ENCODE measurements at regions not wholly inside any gene's neighbourhood (a gene's known extent, or its start where the extent isn't known, plus 50 kb on each side); places are given as distances from the start of the nearest gene placed in this dataset.

DNA sequence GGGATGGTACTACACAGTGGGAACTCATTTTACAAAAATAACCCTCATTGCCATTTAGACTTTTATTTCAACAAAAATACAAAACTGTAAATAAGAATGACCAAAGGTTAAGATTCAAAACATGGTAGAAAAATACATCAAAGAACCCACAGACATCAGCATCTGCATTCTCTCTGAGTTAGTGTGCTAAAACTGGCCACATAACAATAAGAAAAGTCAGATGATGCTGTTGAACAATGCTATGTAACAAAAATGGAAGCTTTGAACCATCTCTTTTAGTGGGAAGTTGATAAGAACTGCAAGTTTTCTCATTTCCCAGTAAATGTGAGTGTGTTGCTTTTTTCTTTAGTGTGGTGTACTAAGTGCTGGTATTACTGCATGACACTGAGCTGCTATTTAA is 888.4 kb upstream of the EPHA5 start:
- H3K4me2 ChIP-seq (ENCODE audit: low read depth, low read length, poor library complexity, severe bottlenecking), result peak overlapping the region; percentile 17
- no peak overlapping the region for H3K4me3 ChIP-seq (ENCODE audit: low read length, poor library complexity, severe bottlenecking)
- H3K27me3 ChIP-seq (ENCODE audit: insufficient read depth, low read length, poor library complexity, severe bottlenecking), result no peaks in the 10 kb centered on the region
- no peaks in the 10 kb centered on the region for H3K79me2 ChIP-seq (ENCODE audit: insufficient read depth, low read length)
- H3K36me3 ChIP-seq (ENCODE audit: insufficient read depth, low read length), result no peaks in the 10 kb centered on the region
- H4K20me1 ChIP-seq (ENCODE audit: insufficient read depth, low read length, poor library complexity, severe bottlenecking), result no peaks in the 10 kb centered on the region
- H3K4me1 ChIP-seq (ENCODE audit: insufficient read depth, low read length, poor library complexity, severe bottlenecking), result peaks cover 5% of the 10 kb centered on the region
- no peaks in the 10 kb centered on the region for H3F3A ChIP-seq (ENCODE audit: low read depth)
- no peaks in the 10 kb centered on the region for H3K9me2 ChIP-seq (replicated peaks; ENCODE audit: low read depth, low read length)
- no peak overlapping the region for H3K9ac ChIP-seq (ENCODE audit: low read depth, low read length, poor library complexity, severe bottlenecking)
- no peaks in the 10 kb centered on the region for H3K9me3 ChIP-seq (ENCODE audit: insufficient read depth, low read depth, low read length)
- no peak overlapping the region for H2AFZ ChIP-seq (ENCODE audit: low read length)
- no peak for TF ChIP-seq EZH2phosphoT487 (IDR thresholded peaks at IDR 0.05; ENCODE audit: borderline replicate concordance)
- TF ChIP-seq, protein P1, sequence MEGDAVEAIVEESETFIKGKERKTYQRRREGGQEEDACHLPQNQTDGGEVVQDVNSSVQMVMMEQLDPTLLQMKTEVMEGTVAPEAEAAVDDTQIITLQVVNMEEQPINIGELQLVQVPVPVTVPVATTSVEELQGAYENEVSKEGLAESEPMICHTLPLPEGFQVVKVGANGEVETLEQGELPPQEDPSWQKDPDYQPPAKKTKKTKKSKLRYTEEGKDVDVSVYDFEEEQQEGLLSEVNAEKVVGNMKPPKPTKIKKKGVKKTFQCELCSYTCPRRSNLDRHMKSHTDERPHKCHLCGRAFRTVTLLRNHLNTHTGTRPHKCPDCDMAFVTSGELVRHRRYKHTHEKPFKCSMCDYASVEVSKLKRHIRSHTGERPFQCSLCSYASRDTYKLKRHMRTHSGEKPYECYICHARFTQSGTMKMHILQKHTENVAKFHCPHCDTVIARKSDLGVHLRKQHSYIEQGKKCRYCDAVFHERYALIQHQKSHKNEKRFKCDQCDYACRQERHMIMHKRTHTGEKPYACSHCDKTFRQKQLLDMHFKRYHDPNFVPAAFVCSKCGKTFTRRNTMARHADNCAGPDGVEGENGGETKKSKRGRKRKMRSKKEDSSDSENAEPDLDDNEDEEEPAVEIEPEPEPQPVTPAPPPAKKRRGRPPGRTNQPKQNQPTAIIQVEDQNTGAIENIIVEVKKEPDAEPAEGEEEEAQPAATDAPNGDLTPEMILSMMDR (conservative IDR thresholded peaks at IDR 0.05; ENCODE audit: low read length), result no peak

DNA sequence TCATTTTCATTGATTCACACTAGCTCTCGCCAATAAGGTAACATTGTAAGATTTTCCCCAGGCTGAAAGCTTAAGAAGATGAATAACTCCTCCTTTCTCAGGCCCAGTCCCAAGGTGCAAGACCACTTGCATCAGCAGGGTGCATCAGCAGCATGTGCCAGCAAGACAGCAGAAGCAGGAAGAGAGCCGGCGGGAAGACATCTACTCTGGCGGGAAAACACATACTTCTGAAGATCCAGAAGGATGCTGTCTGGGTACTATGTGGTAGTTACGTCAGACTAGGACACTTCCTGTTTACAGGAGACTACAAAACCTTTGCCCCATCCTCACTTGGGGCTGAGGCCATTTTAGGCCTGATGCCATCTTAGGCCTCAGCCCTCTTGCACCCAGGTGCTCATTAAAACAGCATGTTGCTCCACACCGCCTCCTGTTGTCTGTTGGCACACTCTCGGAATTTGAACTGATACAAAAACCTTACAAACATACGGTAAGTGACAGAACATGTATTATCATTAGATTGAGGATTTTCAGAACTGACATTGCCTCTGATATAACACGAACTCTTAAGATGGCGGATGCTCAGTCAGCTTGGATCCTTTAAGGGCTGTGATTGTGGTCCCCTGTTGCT is 886.5 kb upstream of the EPHA5 start:
- H3K9ac ChIP-seq (ENCODE audit: low read depth, low read length, poor library complexity, severe bottlenecking), result no peak overlapping the region
- H3K9me2 ChIP-seq (replicated peaks; ENCODE audit: low read depth, low read length), result no peaks in the 10 kb centered on the region
- H3K36me3 ChIP-seq (ENCODE audit: insufficient read depth, low read length), result no peaks in the 10 kb centered on the region
- no peaks in the 10 kb centered on the region for H3K9me3 ChIP-seq (ENCODE audit: insufficient read depth, low read depth, low read length)
- no peak overlapping the region for H3K4me2 ChIP-seq (ENCODE audit: low read depth, low read length, poor library complexity, severe bottlenecking)
- H3F3A ChIP-seq (ENCODE audit: low read depth), result no peaks in the 10 kb centered on the region
- no peaks in the 10 kb centered on the region for H3K79me2 ChIP-seq (ENCODE audit: insufficient read depth, low read length)
- H3K27me3 ChIP-seq (ENCODE audit: insufficient read depth, low read length, poor library complexity, severe bottlenecking), result no peaks in the 10 kb centered on the region
- TF ChIP-seq EZH2phosphoT487 (IDR thresholded peaks at IDR 0.05; ENCODE audit: borderline replicate concordance), result no peak
- TF ChIP-seq, protein P1 (conservative IDR thresholded peaks at IDR 0.05; ENCODE audit: low read length), result peak; percentile 23; the same call in 1 of the 2 replicates
- peaks cover 5% of the 10 kb centered on the region for H3K4me1 ChIP-seq (ENCODE audit: insufficient read depth, low read length, poor library complexity, severe bottlenecking)
- H2AFZ ChIP-seq (ENCODE audit: low read length), result no peak overlapping the region
- no peaks in the 10 kb centered on the region for H4K20me1 ChIP-seq (ENCODE audit: insufficient read depth, low read length, poor library complexity, severe bottlenecking)
- no peak overlapping the region for H3K4me3 ChIP-seq (ENCODE audit: low read length, poor library complexity, severe bottlenecking)

DNA sequence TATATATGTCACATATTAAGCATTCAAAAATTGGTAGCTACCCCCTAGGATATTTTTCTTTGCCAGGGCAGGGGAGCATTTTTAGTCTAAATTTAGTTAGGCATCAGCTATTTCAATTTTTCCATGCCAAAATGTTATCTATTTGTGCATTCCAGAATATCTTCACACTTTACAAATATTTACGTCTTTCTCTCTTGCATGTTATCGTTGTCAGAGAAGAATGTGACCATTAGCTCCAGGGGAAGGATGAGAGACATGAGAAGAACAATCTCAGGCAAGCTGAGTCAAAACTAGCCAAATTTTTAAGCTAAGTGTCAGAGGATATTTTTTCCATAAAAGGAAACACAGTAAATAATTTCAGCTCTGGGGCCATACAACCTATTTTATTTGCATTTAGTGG is 885.0 kb upstream of the EPHA5 start:
- peaks cover 5% of the 10 kb centered on the region for H3K4me1 ChIP-seq (ENCODE audit: insufficient read depth, low read length, poor library complexity, severe bottlenecking)
- H3K79me2 ChIP-seq (ENCODE audit: insufficient read depth, low read length), result no peaks in the 10 kb centered on the region
- no peak overlapping the region for H3K4me2 ChIP-seq (ENCODE audit: low read depth, low read length, poor library complexity, severe bottlenecking)
- no peak overlapping the region for H2AFZ ChIP-seq (ENCODE audit: low read length)
- H3K9ac ChIP-seq (ENCODE audit: low read depth, low read length, poor library complexity, severe bottlenecking), result no peak overlapping the region
- no peak overlapping the region for H3K4me3 ChIP-seq (ENCODE audit: low read length, poor library complexity, severe bottlenecking)
- no peaks in the 10 kb centered on the region for H4K20me1 ChIP-seq (ENCODE audit: insufficient read depth, low read length, poor library complexity, severe bottlenecking)
- no peaks in the 10 kb centered on the region for H3F3A ChIP-seq (ENCODE audit: low read depth)
- H3K36me3 ChIP-seq (ENCODE audit: insufficient read depth, low read length), result no peaks in the 10 kb centered on the region
- TF ChIP-seq EZH2phosphoT487 (IDR thresholded peaks at IDR 0.05; ENCODE audit: borderline replicate concordance), result no peak
- TF ChIP-seq, protein P1 (conservative IDR thresholded peaks at IDR 0.05; ENCODE audit: low read length), result no peak
- no peaks in the 10 kb centered on the region for H3K9me2 ChIP-seq (replicated peaks; ENCODE audit: low read depth, low read length)
- H3K9me3 ChIP-seq (ENCODE audit: insufficient read depth, low read depth, low read length), result no peaks in the 10 kb centered on the region
- H3K27me3 ChIP-seq (ENCODE audit: insufficient read depth, low read length, poor library complexity, severe bottlenecking), result no peaks in the 10 kb centered on the region
